Right atrium auricular region (tissue), 2 donors: ENCODE measurements at regions not wholly inside any gene's neighbourhood (a gene's known extent, or its start where the extent isn't known, plus 50 kb on each side); places are given as distances from the start of the nearest gene placed in this dataset.

Experiments
- DNase-seq: peaks from one replicate; pipeline ENCODE4 v3.0.0-alpha.2; 2019; ENCODE audit warnings: low spot score
- H3K27ac ChIP-seq, 2 donors: fragments of 200-600 bp; sonication (generic); 1 replicate in 1 of 2; 2 replicates in 1 of 2; pipeline ENCODE4 v1.5.1; 2016 to 2019
- H3K27me3 ChIP-seq, 2 donors: fragments of 200-600 bp; sonication (generic); one replicate each; pipeline versions ENCODE4 v1.5.1 to v1.6.0; 2017 to 2019
- H3K36me3 ChIP-seq: fragments of 200-600 bp; sonication (generic); one replicate; pipeline ENCODE4 v1.5.1; 2016
- H3K4me1 ChIP-seq, 2 donors: fragments of 200-600 bp; sonication (generic); one replicate each; pipeline versions ENCODE4 v1.5.1 to v1.6.0; 2017 to 2019
- H3K4me3 ChIP-seq, 2 donors: fragments of 200-600 bp; sonication (generic); 1 replicate in 1 of 2; 2 replicates in 1 of 2; pipeline ENCODE4 v1.5.1; 2017 to 2019; ENCODE audit warnings: mild to moderate bottlenecking in 1 of 2, moderate library complexity in 1 of 2
- H3K9me3 ChIP-seq, 2 donors: fragments of 200-600 bp; sonication (generic); one replicate each; pipeline ENCODE4 v1.5.1; 2019
- TF ChIP-seq, protein P1 (sequence below), 2 donors: fragments of 200-600 bp; sonication (generic); IDR thresholded peaks; one replicate each; pipeline ENCODE4 v1.5.1; 2019; ENCODE audit warnings: antibody characterized with exemption in 2 of 2

DNA sequence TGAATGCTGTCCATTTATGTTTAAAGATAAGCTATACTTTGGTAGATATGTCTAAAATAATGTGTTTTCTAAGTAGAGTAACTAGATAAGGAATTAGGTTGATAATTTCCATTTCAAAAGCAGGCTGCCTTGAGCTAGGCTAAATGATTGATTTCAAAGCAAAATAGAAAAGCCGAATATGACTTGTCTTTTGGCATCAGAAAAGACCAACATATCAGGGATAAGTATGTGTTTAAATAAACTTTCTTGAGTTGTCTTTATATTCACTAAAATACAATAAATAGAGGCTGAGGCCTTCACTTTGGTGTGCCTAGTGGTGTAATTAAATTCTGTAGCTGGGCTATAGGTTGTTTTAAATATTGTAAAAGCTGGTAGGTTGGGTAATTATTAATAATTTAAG lies 569.0 kb downstream of the TAF11L14 start:
- H3K27ac ChIP-seq, result no peak overlapping the region
- no peaks in the 10 kb centered on the region for H3K4me1 ChIP-seq
- no peak for DNase-seq
- no peaks in the 10 kb centered on the region for H3K9me3 ChIP-seq
- no peaks in the 10 kb centered on the region for H3K36me3 ChIP-seq
- H3K4me3 ChIP-seq, result no peak overlapping the region
- TF ChIP-seq, protein P1, sequence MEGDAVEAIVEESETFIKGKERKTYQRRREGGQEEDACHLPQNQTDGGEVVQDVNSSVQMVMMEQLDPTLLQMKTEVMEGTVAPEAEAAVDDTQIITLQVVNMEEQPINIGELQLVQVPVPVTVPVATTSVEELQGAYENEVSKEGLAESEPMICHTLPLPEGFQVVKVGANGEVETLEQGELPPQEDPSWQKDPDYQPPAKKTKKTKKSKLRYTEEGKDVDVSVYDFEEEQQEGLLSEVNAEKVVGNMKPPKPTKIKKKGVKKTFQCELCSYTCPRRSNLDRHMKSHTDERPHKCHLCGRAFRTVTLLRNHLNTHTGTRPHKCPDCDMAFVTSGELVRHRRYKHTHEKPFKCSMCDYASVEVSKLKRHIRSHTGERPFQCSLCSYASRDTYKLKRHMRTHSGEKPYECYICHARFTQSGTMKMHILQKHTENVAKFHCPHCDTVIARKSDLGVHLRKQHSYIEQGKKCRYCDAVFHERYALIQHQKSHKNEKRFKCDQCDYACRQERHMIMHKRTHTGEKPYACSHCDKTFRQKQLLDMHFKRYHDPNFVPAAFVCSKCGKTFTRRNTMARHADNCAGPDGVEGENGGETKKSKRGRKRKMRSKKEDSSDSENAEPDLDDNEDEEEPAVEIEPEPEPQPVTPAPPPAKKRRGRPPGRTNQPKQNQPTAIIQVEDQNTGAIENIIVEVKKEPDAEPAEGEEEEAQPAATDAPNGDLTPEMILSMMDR (IDR thresholded peaks at IDR 0.05), result no peak
- H3K27me3 ChIP-seq, result no peaks in the 10 kb centered on the region

DNA sequence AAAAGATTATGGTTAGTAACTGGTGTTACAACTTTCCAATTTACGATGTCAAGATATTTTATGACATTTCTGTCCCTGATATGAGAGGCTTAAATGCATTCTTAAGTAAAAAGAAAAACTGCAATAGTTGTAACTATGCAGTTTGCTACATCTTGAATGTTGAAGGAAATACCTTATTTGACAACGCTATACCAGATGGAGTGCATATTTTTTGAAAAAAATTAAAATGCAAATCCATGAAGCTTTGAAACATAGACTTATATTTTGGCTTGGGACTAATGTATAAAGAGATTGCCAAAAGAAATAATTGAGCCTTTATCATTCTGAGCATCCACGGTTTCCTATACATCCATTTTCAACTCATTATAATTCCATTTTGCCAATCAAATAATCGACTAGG lies 579.4 kb downstream of the TAF11L14 start:
- Histone ChIP-seq H3K27ac (no peak overlapping the region), H3K9me3 (no peaks in the 10 kb centered on the region), H3K36me3 (no peaks in the 10 kb centered on the region), H3K4me1 (no peaks in the 10 kb centered on the region), H3K4me3 (no peak overlapping the region), H3K27me3 (no peaks in the 10 kb centered on the region)
- no peak for DNase-seq
- TF ChIP-seq, protein P1 (IDR thresholded peaks at IDR 0.05), result no peak

DNA sequence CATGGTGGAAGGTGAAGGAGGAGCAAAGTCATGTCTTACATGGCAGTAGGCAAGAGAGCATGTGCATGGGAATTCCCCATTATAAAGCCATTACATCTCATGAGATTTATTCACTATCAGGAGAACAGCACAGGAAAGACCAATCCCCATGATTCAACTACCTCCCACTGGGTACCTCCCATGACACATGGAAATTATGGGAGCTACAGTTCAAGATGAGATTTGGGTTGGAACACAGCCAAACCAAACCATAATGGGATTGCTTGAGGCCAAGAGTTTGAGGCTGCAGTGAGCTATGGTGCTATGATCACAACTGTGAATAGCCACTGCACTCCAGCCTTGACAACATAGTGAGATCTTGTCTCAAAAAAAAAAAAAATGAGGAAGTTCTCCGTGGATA lies 581.8 kb downstream of the TAF11L14 start:
- H3K9me3 ChIP-seq, result no peaks in the 10 kb centered on the region
- H3K4me3 ChIP-seq, result no peak overlapping the region
- TF ChIP-seq, protein P1 (IDR thresholded peaks at IDR 0.05), result no peak
- H3K4me1 ChIP-seq, result no peaks in the 10 kb centered on the region
- no peaks in the 10 kb centered on the region for H3K27me3 ChIP-seq
- no peak for DNase-seq
- H3K27ac ChIP-seq, result no peak overlapping the region
- no peaks in the 10 kb centered on the region for H3K36me3 ChIP-seq

DNA sequence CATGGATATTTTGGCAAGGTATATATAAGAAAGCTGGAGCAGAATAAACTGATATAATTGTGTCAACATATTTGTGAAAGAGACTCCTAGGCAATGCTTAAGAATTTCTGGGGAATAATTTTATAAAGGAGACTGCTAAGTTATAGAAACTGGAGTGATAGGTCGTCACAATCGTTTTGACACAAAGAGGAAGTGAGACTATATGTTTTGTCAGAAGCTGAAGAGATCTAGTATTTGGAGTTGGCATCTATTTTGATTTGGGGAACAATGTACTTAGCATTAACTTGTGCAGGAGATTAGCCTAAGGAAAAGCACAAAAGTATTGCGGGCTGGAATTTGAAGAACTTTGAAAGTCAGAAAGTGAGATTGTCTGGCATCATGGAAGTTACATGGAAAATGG lies 582.5 kb downstream of the TAF11L14 start:
- Histone ChIP-seq H3K9me3 (no peaks in the 10 kb centered on the region), H3K4me3 (no peak overlapping the region), H3K36me3 (no peaks in the 10 kb centered on the region), H3K27me3 (no peaks in the 10 kb centered on the region), H3K27ac (no peak overlapping the region), H3K4me1 (no peaks in the 10 kb centered on the region)
- DNase-seq, result no peak
- TF ChIP-seq, protein P1 (IDR thresholded peaks at IDR 0.05), result no peak

DNA sequence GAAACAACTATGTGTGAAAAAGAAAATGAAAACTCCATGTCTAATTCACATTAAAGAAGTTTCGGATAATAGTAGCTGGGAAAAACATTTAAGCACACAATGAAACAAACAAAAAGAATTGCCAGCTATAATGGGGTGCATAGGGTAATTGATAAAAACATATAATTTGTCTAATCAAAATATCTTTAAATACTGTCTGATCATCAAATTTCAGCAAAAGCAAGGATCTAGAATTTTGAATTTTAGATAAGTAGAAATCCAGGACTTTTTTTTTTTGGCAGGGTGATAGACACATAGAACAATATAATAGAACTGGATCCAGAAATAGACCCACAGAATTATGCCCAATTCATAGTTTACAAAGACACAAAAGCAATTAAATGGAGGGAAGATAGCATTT lies 585.0 kb downstream of the TAF11L14 start:
- H3K36me3 ChIP-seq, result no peaks in the 10 kb centered on the region
- no peak for DNase-seq
- H3K27me3 ChIP-seq, result no peaks in the 10 kb centered on the region
- H3K27ac ChIP-seq, result no peak overlapping the region
- H3K4me1 ChIP-seq, result no peaks in the 10 kb centered on the region
- H3K9me3 ChIP-seq, result no peaks in the 10 kb centered on the region
- TF ChIP-seq, protein P1 (IDR thresholded peaks at IDR 0.05), result no peak
- H3K4me3 ChIP-seq, result no peak overlapping the region

DNA sequence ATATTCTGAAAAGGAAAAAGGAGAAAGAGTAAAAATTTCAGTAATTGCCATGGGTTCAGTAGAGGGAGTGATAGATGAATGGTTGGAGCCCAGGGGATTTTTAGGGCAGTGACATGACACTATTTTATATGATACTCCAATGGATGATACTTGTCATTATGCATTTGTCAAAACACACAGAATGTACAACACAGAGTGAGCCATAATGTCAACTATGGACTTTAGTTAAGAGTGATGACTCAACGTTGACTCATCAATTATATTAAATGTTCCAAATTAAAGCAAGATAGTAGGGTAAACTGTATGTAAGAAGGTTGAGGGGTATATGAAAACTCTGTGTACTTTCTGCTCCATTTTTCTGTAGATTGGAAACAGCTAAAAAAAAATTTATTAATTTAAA lies 586.4 kb downstream of the TAF11L14 start:
- Histone ChIP-seq H3K4me1 (no peaks in the 10 kb centered on the region), H3K4me3 (no peak overlapping the region), H3K36me3 (no peaks in the 10 kb centered on the region), H3K27ac (no peak overlapping the region), H3K27me3 (no peaks in the 10 kb centered on the region), H3K9me3 (no peaks in the 10 kb centered on the region)
- TF ChIP-seq, protein P1 (IDR thresholded peaks at IDR 0.05), result no peak
- no peak for DNase-seq
